ENCODE measurements at regions not wholly inside any gene's neighbourhood (a gene's known extent, or its start where the extent isn't known, plus 50 kb on each side); places are given as distances from the start of the nearest gene placed in this dataset.
A peak's percentile ranks its signal among the peaks of the same experiment; 100 is the strongest.
"Not testable (repeated sequence)": the region's sequence is repeated elsewhere in the genome, so short reads cannot be mapped to it uniquely, and the experiment has no call there.

DNA sequence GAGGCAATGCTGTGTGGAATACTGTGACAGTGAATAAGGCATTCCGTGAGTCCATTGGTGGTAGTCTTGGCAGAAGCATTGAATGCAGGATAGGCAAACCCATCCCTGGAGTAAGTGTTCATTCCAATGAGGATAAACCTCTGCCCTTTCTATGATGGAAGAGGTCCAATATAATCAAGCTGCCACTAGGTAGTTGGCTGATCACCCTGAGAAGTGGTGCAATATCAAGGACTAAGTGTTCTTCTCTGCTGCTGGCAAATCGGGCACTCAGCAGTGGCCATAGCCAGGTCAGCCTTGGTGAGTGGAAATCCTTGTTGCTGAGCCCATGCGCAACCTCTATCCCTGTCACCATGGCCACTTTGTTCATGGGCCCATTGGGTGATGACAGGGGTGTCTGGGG is 70.1 kb downstream of the FBXO4 start:
- no peak for DNase-seq

DNA sequence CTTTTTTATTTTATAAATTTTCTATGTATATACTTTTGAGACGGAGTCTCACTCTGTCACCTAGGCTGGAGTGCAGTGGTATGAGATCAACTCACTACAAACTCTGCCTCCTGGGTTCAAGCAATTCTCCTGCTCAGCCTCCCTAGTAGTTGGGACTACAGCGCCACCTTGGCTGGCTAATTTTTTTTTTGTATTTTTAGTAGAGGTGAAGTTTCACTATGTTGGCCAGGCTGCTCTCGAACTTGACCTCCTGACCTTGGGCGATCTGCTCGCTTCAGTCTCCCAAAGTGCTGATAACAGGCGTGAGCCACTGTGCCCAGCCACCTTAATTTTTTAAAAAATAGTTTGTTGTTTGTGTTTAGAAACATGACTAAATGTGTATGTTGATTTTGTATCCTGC is 76.6 kb downstream of the FBXO4 start:
- DNase-seq, result no peak

DNA sequence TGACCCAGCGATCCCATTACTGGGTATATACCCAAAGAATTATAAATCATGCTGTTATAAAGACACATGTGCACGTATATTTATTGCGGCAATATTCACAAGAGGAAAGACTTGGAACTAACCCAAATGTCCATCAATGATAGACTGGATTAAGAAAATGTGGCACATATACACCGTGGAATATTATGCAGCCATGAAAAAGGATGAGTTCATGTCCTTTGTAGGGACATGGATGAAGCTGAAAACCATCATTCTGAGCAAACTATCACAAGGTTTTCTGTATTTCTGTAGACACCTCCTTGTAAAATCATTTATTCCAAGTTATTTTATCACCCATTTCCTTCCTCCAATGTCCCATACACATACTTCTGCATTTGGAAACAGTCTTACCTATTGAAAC is 78.8 kb downstream of the FBXO4 start:
- DNase-seq, result not testable (repeated sequence)

DNA sequence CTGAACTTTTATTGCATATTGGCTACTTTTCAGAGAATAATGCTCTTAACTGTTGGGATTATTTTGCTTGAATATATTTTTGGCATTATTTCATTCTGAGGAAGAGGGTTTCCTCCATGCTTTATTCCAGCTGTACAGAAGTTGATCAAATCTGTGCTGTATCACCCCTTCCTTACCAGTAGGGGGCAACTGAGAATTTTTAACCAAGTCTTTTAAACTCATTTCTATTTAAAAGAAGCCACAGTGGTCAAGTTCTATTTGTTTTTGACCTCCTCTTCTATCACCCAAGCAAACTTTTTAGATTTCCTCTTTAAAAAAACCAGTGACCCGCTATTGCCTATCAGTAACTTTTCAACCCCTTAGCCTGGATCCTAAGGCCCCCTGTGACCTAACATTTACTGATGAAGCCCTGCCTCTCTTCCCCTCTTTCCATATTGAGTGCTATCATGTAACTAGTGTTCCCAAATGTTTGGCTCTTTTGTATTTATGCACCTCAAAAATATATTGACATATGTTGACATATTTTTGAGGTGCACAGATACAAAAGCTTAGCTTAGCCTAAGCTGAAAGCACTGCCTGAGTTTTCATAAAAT is 80.6 kb downstream of the FBXO4 start:
- peak; percentile 23 for DNase-seq

DNA sequence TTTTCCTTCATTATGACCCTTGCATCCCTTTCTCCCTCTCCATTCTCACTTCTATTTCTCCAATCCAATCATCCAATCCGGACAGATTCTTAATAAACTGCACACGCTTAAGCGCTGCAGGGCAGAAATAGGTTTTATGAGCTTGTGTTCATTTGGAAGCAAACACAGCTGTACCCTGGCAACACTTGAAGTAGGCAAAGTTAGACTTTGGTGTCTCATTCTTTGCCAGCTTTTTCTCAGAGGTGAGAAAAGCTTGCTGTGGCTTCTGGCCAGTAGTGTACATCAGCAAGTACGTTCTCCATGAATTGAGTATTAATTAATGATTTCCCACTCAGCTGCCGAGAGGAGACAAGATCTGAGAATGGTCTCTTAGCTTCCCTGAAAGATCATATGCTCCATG is 88.5 kb downstream of the FBXO4 start:
- DNase-seq, result no peak

DNA sequence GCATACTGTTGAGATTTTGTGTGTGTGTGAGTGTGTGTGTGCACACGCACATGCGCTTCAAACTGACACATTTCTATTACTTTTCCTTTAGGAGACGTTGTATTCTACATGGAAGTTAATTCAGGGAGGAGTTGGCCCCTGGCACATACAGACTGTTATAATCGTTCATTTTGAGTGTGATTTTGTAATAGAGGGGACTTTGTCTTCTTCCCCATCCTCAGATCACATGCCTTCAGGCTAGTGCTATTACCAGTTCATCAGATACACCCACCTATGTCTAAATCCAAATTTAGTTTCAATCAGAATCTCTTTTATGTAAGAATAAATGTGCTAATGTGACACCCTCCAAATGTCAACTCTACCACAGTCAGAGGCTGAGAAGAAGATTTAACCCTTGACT is 90.2 kb downstream of the FBXO4 start:
- no peak for DNase-seq

DNA sequence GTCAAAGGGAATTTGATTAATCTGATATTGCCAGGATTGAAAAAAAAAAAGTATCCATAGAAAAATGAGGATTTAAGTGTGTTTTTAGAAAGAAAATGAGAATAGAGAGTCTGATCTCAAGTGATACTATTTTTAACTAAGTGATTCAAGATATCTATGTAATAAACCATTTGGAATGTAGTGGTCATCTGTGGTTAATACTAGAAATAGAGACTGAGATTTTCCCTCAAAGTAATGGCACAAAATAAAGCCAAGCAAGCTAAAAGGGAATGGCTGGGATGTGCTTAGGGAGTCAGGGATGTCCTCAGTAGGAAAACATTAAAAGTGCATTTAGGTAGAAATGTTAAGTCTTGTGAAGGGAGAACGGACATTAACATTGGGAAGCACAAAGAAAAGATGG is 90.6 kb downstream of the FBXO4 start:
- DNase-seq, result no peak

DNA sequence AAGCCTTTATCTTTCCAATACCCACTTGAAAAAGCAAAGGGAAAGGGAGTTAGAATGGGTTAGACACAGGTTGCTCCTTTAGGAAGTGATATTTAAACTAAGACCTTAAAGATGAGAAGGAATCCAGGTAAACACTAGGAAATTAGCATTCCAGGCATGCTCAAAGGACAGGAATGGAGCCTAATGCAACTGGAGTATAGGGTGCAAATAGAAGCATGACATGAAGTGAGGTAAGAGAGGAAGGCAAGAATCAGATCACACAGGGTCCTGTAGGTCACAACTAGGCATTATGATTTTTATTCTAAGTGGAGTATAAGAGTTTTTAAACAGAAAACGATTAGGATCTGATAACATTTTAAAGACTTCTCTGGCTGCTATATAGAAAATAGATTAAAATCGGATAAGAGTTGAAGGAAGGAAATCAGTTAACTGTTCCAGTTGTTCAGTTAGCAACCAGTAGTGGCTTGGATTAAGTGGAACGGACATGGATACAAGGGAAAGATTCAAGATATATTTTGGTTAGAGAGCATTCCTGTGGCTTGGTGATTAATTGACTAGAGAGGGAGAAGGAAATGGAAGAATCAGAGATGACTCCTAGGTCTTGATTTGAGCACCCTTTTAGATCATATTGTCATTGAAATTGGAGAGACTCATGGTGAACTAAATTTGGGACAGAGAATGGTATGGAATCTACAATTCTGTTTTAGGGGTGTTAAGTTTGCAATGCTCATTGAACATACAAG is 95.9 kb downstream of the FBXO4 start:
- no peak for DNase-seq

DNA sequence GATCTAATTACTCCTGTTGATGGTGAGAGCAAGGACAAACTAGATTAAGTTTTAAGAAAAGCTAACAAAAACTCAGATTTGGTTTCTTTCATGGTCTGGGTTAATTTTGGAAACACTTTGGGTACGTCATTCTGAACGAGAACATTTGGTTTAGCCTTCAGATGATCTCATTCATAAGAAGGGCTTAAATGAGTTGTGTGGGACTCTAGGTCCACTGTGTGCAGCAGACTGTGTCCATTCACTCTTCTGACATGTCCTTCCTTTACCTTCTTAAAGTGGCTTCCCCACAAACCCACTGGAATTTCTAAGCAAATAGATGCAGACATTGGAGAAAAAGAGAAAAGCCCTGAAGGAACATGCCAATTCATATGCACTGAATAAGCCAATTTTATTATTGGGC is 96.8 kb downstream of the FBXO4 start:
- DNase-seq, result no peak

DNA sequence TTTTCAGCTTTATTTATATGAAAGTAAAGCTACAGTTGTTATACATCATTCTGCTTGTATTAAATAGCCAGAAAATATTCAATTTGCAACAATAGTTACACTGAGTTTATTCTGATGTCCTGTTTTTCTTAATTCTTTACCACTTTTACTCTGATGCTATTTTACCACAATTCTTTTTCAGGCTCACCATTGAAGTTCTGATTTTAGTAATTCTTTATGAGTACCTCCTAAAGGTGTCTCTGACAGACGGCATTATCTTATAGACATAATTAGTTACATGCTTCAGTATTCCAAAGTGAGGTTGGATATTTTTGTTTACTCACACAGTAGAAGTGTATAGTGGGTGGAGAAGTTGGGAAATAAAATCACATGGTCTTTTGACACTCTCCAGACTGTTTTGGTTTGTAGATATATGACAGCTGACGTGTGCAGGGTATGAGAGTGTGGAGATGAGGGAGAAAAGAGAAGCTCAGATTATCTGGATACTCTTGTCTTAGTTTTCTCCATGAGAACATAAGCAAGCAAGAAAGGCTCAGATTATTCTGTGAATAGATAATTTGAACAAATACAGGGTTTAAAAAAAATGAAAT is 97.4 kb downstream of the FBXO4 start:
- no peak for DNase-seq

DNA sequence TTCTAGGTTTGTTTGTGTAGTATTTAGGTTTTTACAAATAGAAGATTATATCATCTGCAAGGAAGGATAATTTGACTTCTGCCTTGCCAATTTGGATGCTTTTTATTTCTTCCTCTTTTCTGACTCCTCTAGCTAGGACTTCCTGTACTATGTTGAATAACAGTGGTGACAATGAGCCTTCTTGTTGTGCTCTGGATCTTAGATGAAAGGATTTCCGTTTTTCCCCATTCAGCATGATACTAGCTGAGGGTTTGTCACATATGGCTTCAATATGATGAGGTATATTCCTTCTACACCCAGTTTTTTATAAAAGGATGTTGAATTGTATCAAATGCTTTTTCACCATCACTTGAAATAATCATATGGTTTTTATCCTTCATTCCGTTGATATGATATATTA is 101.4 kb downstream of the FBXO4 start:
- DNase-seq, result no peak

DNA sequence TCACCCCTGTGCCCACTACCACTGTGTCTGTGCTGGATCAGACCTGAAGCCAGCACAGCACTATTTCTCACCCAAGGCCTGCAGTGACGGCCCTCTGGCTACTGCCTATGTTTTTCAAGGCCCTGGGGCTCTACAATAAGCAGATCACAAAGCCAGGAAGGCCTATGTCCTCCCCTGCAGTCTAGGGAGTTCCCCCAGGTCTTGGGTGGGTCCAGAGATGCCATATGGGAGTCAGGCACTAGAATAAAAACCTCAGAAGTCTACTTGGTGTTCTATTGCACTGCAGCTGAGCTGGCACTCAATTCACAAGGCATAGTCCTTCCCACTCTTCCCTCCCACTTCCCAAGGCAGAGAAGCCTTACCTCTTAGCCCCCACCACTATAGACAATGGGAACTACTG is 107.1 kb downstream of the FBXO4 start:
- DNase-seq, result no peak

DNA sequence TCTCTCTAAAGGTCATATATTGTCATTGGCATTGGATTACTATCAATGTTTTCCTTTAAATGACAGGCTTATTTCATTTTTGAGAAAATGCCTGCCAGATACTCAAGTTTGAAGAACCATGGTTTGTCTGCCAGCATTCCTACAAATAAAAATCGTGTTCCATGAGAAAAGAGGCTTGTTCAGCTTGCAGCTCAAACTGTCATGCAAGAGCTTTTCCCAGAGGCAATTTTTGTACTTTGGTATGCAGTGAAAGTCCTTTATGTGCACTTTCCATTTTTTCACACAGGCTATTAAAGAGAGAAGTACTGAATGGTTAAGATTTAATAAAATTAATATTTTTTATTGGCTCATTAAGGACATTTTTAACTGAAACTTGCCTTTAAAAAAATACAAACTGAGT is 110.4 kb downstream of the FBXO4 start:
- peak; percentile 2 for DNase-seq

DNA sequence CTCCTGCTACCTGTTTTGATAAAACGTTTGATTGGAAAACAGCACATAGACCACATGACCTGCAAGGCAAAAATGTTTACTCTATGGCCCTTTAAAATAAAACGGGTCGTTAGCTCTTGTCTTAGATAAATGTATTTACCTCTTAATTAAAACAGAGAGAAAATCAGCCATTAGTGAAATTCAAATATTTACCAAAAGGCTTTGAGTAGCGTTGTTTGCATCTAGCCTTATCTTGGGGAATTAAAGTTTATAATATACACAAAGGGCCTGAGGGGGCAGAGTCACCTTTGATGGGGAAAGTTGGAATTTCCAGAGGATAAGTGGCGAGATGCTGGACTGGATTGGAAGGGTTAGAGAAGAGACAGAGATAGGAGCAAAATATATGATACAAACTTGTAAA is 111.3 kb downstream of the FBXO4 start:
- DNase-seq, result no peak

DNA sequence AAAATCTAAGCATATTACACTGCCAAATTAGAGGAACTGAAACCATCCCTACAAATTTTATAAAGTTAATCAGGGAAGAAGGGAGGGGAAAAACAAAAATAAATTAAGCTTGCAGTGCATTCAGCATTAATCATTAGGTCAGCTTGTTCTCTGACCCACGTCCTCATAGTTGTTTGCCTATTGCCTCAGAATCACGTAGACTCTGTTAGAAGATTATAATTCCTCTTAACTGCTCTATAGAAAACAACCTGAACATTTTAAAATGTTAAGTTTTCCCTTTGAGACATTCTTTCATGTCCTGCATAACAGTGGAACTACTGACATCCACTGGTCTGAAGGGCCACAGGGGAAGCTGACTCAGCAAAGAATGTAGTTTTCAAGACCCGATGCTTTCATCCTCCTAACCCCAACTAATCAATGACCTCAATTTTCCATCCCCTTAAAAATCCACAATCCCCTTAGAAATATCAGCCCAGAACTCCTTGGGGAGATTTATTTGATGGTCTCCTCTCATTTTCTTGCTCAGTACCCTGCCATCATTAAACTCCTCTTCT is 112.4 kb downstream of the FBXO4 start:
- DNase-seq, result no peak

DNA sequence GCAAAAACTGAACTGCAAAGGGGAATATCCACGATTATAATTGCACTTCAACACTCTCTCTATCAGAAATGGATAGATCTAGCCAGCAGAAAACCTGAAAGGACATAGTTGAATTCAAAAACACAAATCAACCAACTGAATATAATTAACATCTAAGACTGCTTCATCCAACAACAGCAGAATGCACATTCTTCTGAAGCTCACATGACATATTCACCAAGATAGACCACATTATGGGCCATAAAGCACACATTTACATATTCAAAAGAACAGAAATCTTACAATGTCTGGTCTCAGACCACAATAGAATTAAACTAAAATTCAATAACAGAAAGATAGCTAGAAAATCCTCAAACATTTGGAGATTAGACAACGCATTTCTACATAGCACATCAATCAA is 118.3 kb downstream of the FBXO4 start:
- DNase-seq, result no peak

DNA sequence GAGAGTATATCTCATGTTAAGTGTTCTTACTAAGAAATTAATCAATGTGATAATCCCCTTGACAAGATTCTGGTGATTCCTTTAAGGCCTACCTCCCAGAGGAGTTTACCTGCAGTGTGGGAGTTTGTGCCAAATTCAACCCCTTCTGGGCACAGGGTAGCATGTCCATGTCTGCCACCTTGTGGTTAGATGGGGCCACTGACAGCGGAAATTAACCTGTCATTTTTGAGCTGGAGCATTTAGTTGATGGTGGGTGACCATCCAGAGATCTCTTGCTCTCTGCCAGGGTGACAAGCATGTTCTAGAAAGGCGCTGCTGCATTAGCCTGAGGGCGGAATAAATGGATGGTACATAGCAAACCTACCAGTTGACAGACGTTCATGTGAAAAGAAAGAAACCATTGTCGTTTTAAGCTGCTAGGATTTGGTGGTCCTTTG is 132.2 kb downstream of the FBXO4 start:
- peak; percentile 41 for DNase-seq

DNA sequence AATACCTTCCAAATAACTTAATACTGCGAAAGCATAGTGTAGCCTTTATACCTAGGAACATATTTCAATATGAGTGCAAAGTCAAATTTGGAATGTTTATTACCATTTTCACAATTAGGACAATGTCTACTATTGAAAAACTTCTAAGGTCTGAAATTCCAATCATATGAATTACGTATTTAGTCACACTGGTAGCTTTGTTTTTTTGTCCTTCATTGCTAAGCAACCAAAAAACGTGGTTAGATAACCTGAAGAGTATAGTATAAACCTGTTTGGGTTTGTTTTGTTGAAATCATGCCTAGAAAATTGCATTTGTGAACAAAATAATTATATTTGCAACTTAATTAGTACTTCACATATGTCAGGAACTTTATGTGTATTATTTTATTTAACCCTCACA is 134.2 kb downstream of the FBXO4 start:
- DNase-seq, result no peak

DNA sequence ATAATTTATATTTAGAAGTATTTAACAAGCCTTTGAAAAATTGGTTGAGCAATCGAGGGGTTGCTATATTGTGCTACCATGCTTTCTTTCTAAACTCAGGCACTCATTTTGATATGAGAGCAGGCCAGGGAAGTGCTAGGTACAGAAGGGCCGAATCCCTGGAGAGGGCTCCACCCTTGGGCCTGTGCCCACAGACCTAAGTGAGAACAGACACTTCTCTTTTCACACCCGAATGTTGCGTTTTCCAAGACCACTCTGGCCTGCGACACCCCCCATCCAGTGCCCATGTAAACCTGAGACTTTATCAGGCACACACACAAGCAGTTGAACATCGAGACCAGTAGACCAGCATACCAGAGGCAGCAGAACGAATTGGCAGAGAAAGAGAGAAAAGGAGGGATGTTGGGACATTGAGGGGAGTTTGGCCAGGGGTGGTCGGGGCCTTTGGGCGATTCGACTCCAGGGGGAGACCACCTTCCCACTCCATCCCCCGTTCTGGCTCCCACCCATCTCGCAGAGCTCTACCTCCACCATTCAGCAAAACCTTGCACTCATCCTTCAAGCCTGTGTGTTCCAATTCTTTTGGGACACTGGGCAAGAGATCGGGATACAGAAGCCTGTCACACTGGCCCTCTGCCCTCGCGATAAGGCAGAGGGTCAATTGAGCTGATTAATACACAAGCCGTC is 134.8 kb downstream of the FBXO4 start:
- no peak for DNase-seq

DNA sequence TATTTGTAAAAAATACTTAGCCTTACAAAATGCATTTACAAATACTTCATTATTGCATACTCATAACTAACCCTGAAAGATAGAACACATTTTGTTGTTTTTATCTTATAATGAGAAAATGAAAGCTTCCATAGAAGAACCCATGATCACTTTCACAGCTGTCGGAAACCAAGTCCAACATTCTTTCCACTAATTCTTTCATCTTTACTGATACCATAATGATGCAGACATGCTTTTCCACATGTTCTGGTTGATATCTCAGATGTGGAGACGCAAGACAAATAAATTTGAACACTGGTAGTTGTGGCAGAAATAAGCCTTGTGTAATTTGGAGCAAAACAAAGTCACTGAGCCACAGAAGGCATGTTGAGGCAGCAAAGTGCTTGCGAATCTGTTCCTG is 136.0 kb downstream of the FBXO4 start:
- DNase-seq, result no peak

DNA sequence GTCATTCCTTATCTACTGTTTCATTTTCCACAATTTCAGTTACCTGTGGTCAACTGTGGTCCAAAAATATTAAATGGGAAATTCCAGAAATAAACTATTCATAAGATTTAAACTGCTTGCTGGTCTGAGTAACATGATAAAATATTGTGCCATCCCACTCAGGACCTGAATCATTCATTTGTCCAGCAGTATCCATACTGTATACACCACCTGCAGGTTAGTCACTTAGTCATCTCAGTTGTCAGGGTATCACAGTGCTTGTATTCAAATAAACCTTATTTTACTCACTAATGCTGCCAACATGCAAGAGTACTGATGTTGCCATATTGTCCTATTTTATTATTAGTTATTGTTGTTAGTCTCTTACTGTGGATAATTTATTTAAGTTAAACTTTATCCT is 139.7 kb downstream of the FBXO4 start:
- DNase-seq, result no peak

DNA sequence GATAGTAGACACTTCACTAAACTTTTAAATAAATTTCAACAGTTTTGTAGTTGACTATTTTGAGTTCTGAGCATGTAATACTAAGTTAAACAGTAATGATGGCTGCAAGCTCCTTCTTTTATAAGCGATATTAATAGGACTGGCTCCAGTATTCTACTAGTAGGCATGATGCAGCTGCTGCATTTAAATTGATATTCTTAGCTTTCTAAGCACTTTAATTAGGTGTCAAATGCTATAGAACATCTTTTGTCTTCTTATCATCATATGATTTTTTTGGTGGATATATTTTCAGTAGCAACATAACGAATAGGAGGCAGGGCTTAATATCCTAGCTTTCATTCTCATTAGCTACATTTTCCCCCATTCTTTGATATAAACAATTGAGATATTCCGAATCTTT is 141.1 kb downstream of the FBXO4 start:
- no peak for DNase-seq

DNA sequence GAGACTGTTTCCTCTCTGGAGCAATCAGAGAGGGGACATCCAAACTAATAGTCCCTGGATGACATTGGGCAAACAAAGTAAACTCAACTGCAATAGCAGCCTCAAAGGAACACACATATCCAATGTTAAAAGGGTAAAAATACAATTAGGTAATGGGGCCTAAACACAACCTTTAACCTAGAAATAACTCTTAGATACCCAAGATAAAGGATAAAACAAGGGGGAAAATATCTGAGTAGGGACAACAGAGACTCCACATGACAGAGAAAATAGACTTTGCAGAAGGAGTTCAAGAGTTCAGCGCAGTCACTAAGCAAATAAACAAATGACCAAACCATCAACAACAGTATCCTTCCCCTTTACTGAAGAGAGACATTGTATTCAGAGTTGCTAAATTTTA is 149.3 kb downstream of the FBXO4 start:
- no peak for DNase-seq

Measured in tongue (tissue), 1 donor.